ENCODE measurements at regions not wholly inside any gene's neighbourhood (a gene's known extent, or its start where the extent isn't known, plus 50 kb on each side); places are given as distances from the start of the nearest gene placed in this dataset.

DNA sequence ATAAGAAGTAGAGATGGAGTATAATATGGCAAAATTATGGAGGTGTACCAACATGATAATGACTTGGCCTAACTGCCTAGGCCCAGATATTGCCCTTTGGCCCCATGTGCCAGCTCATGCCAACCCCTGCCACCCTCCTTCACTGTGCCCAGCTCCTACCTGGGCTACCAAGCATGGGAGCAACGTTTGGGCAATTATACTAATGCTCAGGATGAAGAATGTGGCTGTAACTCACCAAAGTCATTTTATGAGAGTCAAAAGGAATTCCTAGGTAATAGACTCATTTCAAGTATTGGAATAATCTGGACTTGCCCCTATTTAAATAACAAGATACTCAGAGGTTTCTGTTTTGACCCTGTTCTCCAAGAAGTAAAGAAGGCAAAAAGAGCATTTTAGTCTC lies 240.2 kb upstream of the IL12A start:
- 0 out of 2 replicates have a peak, but pooled peaks cover 4% of the 10 kb centered on the region for H3K9me2 ChIP-seq (ENCODE audit: insufficient read depth)
- no peak overlapping the region for H3K4me2 ChIP-seq
- no peak for TF ChIP-seq ZNF114 (CRISPR knock-in tag; IDR thresholded peaks at IDR 0.05)
- TF ChIP-seq STAT1 (IDR thresholded peaks at IDR 0.05; ENCODE audit: unreplicated experiment), result no peak
- TF ChIP-seq, protein P1, sequence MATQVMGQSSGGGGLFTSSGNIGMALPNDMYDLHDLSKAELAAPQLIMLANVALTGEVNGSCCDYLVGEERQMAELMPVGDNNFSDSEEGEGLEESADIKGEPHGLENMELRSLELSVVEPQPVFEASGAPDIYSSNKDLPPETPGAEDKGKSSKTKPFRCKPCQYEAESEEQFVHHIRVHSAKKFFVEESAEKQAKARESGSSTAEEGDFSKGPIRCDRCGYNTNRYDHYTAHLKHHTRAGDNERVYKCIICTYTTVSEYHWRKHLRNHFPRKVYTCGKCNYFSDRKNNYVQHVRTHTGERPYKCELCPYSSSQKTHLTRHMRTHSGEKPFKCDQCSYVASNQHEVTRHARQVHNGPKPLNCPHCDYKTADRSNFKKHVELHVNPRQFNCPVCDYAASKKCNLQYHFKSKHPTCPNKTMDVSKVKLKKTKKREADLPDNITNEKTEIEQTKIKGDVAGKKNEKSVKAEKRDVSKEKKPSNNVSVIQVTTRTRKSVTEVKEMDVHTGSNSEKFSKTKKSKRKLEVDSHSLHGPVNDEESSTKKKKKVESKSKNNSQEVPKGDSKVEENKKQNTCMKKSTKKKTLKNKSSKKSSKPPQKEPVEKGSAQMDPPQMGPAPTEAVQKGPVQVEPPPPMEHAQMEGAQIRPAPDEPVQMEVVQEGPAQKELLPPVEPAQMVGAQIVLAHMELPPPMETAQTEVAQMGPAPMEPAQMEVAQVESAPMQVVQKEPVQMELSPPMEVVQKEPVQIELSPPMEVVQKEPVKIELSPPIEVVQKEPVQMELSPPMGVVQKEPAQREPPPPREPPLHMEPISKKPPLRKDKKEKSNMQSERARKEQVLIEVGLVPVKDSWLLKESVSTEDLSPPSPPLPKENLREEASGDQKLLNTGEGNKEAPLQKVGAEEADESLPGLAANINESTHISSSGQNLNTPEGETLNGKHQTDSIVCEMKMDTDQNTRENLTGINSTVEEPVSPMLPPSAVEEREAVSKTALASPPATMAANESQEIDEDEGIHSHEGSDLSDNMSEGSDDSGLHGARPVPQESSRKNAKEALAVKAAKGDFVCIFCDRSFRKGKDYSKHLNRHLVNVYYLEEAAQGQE (IDR thresholded peaks at IDR 0.05; ENCODE audit: unreplicated experiment), result no peak
- TF ChIP-seq, protein P2, sequence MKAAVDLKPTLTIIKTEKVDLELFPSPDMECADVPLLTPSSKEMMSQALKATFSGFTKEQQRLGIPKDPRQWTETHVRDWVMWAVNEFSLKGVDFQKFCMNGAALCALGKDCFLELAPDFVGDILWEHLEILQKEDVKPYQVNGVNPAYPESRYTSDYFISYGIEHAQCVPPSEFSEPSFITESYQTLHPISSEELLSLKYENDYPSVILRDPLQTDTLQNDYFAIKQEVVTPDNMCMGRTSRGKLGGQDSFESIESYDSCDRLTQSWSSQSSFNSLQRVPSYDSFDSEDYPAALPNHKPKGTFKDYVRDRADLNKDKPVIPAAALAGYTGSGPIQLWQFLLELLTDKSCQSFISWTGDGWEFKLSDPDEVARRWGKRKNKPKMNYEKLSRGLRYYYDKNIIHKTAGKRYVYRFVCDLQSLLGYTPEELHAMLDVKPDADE (IDR thresholded peaks at IDR 0.05), result no peak
- no peak for TF ChIP-seq NANOG (IDR thresholded peaks at IDR 0.05; ENCODE audit: borderline replicate concordance)
- no peak for TF ChIP-seq ZNF331 (CRISPR knock-in tag; IDR thresholded peaks at IDR 0.05; ENCODE audit: low read depth)
- no peak for TF ChIP-seq EZH2 (IDR thresholded peaks at IDR 0.05; ENCODE audit: low read depth, unreplicated experiment)
- no peak for TF ChIP-seq CREB1 (CRISPR knock-in tag; IDR thresholded peaks at IDR 0.05; ENCODE audit: low read depth)
- TF ChIP-seq JUNB (IDR thresholded peaks at IDR 0.05; ENCODE audit: unreplicated experiment), result no peak
- TF ChIP-seq, protein P3, sequence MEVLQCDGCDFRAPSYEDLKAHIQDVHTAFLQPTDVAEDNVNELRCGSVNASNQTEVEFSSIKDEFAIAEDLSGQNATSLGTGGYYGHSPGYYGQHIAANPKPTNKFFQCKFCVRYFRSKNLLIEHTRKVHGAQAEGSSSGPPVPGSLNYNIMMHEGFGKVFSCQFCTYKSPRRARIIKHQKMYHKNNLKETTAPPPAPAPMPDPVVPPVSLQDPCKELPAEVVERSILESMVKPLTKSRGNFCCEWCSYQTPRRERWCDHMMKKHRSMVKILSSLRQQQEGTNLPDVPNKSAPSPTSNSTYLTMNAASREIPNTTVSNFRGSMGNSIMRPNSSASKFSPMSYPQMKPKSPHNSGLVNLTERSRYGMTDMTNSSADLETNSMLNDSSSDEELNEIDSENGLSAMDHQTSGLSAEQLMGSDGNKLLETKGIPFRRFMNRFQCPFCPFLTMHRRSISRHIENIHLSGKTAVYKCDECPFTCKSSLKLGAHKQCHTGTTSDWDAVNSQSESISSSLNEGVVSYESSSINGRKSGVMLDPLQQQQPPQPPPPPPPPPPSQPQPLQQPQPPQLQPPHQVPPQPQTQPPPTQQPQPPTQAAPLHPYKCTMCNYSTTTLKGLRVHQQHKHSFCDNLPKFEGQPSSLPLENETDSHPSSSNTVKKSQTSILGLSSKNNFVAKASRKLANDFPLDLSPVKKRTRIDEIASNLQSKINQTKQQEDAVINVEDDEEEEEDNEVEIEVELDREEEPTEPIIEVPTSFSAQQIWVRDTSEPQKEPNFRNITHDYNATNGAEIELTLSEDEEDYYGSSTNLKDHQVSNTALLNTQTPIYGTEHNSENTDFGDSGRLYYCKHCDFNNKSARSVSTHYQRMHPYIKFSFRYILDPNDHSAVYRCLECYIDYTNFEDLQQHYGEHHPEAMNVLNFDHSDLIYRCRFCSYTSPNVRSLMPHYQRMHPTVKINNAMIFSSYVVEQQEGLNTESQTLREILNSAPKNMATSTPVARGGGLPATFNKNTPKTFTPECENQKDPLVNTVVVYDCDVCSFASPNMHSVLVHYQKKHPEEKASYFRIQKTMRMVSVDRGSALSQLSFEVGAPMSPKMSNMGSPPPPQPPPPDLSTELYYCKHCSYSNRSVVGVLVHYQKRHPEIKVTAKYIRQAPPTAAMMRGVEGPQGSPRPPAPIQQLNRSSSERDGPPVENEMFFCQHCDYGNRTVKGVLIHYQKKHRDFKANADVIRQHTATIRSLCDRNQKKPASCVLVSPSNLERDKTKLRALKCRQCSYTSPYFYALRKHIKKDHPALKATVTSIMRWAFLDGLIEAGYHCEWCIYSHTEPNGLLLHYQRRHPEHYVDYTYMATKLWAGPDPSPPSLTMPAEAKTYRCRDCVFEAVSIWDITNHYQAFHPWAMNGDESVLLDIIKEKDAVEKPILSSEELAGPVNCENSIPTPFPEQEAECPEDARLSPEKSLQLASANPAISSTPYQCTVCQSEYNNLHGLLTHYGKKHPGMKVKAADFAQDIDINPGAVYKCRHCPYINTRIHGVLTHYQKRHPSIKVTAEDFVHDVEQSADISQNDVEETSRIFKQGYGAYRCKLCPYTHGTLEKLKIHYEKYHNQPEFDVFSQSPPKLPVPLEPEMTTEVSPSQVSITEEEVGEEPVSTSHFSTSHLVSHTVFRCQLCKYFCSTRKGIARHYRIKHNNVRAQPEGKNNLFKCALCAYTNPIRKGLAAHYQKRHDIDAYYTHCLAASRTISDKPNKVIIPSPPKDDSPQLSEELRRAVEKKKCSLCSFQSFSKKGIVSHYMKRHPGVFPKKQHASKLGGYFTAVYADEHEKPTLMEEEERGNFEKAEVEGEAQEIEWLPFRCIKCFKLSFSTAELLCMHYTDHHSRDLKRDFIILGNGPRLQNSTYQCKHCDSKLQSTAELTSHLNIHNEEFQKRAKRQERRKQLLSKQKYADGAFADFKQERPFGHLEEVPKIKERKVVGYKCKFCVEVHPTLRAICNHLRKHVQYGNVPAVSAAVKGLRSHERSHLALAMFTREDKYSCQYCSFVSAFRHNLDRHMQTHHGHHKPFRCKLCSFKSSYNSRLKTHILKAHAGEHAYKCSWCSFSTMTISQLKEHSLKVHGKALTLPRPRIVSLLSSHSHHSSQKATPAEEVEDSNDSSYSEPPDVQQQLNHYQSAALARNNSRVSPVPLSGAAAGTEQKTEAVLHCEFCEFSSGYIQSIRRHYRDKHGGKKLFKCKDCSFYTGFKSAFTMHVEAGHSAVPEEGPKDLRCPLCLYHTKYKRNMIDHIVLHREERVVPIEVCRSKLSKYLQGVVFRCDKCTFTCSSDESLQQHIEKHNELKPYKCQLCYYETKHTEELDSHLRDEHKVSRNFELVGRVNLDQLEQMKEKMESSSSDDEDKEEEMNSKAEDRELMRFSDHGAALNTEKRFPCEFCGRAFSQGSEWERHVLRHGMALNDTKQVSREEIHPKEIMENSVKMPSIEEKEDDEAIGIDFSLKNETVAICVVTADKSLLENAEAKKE (CRISPR knock-in tag; IDR thresholded peaks at IDR 0.05), result no peak
- no peaks in the 10 kb centered on the region for H3K27me3 ChIP-seq (ENCODE audit: insufficient read depth)
- no peaks in the 10 kb centered on the region for H3F3A ChIP-seq (replicated peaks; ENCODE audit: low read depth)
- H3K36me3 ChIP-seq (ENCODE audit: insufficient read depth), result no peaks in the 10 kb centered on the region
- no peaks in the 10 kb centered on the region for H3K79me2 ChIP-seq (replicated peaks; ENCODE audit: insufficient read depth)
- Mint-ChIP-seq H3K27me3 (ENCODE audit: insufficient read depth, low read depth, poor library complexity) (no peaks in the 10 kb centered on the region), H3K4me3 (no peak overlapping the region), H3K4me1 (no peaks in the 10 kb centered on the region), H3K27ac (no peak overlapping the region), H3K9me3 (no peaks in the 10 kb centered on the region; the same call in 2 of the 3 replicates), H3K36me3 (ENCODE audit: low read depth) (no peaks in the 10 kb centered on the region)
- no peaks in the 10 kb centered on the region for H3K4me1 ChIP-seq (ENCODE audit: insufficient read depth)
- H4K20me1 ChIP-seq (replicated peaks; ENCODE audit: insufficient read depth), result no peaks in the 10 kb centered on the region; the same call in 1 of the 2 replicates
- no peak overlapping the region for H2AFZ ChIP-seq
- no peak for ATAC-seq
- no peak overlapping the region for H3K27ac ChIP-seq (ENCODE audit: low read depth)
- no peak for DNase-seq (ENCODE audit: low spot score)
- no peak overlapping the region for H3K4me3 ChIP-seq
